ENCODE measurements at regions not wholly inside any gene's neighbourhood (a gene's known extent, or its start where the extent isn't known, plus 50 kb on each side); places are given as distances from the start of the nearest gene placed in this dataset.

DNA sequence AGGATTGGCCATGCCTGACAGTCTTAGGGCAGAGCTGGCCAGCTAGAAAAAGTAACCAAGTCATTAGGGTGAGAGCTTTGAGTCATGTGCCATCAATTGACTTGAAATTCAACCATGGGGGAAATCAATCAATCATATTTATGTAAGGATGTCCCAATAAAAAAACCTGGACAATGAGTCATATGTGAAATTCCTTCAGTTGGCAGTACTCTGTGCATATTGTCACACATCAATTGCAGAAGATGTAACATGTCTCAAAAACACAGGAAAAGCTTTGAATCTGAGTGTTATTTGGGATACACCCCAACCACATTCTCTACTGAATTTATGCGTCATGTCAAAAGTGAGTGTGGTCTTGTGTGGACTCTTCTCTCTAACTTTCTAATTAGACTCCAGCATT is 1004.1 kb upstream of the NRXN1 start:
- TF ChIP-seq, protein P1, sequence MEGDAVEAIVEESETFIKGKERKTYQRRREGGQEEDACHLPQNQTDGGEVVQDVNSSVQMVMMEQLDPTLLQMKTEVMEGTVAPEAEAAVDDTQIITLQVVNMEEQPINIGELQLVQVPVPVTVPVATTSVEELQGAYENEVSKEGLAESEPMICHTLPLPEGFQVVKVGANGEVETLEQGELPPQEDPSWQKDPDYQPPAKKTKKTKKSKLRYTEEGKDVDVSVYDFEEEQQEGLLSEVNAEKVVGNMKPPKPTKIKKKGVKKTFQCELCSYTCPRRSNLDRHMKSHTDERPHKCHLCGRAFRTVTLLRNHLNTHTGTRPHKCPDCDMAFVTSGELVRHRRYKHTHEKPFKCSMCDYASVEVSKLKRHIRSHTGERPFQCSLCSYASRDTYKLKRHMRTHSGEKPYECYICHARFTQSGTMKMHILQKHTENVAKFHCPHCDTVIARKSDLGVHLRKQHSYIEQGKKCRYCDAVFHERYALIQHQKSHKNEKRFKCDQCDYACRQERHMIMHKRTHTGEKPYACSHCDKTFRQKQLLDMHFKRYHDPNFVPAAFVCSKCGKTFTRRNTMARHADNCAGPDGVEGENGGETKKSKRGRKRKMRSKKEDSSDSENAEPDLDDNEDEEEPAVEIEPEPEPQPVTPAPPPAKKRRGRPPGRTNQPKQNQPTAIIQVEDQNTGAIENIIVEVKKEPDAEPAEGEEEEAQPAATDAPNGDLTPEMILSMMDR (IDR thresholded peaks at IDR 0.05), result no peak
- no peak for TF ChIP-seq EP300 (IDR thresholded peaks at IDR 0.05)
